ENCODE measurements at regions not wholly inside any gene's neighbourhood (a gene's known extent, or its start where the extent isn't known, plus 50 kb on each side); places are given as distances from the start of the nearest gene placed in this dataset.

DNA sequence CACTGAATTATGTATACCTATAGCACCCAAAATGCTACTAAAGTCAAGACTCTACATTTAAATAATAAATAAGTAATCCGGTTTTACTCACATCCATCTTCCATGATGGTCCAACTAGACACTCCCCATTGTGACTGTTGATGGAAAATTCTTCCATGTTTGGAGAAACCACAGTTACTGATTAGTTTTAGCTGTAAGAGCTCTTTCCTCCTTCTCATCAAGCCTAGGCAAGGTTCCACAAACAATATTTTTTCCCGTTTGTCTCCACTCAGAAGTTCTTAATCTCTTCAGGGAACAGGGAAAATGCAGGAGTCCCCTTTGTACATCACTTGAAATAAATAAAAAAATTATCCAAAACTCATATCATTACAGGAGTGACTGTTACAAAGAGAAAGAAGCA is 70.7 kb upstream of the EDNRB start:
- in situ Hi-C loops (cut with HindIII; ENCODE audit: extremely low pct_ligation_motif_present, low pct_unique_long_range_greater_than_20kb): no loop called here
- Histone ChIP-seq H3K4me2 (ENCODE audit: low read depth, low read length) (no peak overlapping the region), H3K9ac (ENCODE audit: insufficient read depth, low read depth, low read length) (no peak overlapping the region), H4K20me1 (ENCODE audit: insufficient read depth, low read length) (no peaks in the 10 kb centered on the region), H2AFZ (ENCODE audit: low read length) (no peak overlapping the region), H3K9me3 (ENCODE audit: low read length) (no peaks in the 10 kb centered on the region; the same call in 1 of the 2 replicates), H3K4me3 (replicated peaks in 1 of 3; ENCODE audit: insufficient read depth in 1 of 3, low read depth in 2 of 3, low read length in 3 of 3) (no peak overlapping the region), H3K27me3 (ENCODE audit: control insufficient read depth in 1 of 2, insufficient read depth in 2 of 2, low read length in 2 of 2) (no peaks in the 10 kb centered on the region), H3K27ac (ENCODE audit: extremely low read length, insufficient read depth, low read length) (no peak overlapping the region), H3K4me1 (ENCODE audit: insufficient read depth, low read length) (no peaks in the 10 kb centered on the region), H3K36me3 (replicated peaks in 1 of 2; ENCODE audit: control insufficient read depth in 1 of 2, insufficient read depth in 2 of 2, low read length in 2 of 2) (no peaks in the 10 kb centered on the region), H3K79me2 (ENCODE audit: insufficient read depth, low read length) (no peaks in the 10 kb centered on the region)
- DNase-seq (ENCODE audit: low spot score) (no peak), FAIRE-seq (no peak), ATAC-seq (no peak)
- ChIA-PET POLR2A (no interaction called here), CTCF (ENCODE audit: low intra/inter-chr PET ratio, low total read pairs) (no interaction called here)
- BruUV-seq (replicated peaks): no TSS peak
- 3% methylated on average over 2 of the region's 2 CpGs for WGBS (ENCODE audit: low lambda C conversion rate)
- intact Hi-C loops (cut with micrococcal nuclease; ENCODE audit: unreplicated experiment): no loop called here
- TF ChIP-seq, protein P1, sequence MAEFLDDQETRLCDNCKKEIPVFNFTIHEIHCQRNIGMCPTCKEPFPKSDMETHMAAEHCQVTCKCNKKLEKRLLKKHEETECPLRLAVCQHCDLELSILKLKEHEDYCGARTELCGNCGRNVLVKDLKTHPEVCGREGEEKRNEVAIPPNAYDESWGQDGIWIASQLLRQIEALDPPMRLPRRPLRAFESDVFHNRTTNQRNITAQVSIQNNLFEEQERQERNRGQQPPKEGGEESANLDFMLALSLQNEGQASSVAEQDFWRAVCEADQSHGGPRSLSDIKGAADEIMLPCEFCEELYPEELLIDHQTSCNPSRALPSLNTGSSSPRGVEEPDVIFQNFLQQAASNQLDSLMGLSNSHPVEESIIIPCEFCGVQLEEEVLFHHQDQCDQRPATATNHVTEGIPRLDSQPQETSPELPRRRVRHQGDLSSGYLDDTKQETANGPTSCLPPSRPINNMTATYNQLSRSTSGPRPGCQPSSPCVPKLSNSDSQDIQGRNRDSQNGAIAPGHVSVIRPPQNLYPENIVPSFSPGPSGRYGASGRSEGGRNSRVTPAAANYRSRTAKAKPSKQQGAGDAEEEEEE (CRISPR knock-in tag; IDR thresholded peaks at IDR 0.05; ENCODE audit: borderline replicate concordance): no peak
- no peak for TF ChIP-seq ZNF775 (CRISPR knock-in tag; IDR thresholded peaks at IDR 0.05; ENCODE audit: borderline replicate concordance)
- TF ChIP-seq, protein P2, sequence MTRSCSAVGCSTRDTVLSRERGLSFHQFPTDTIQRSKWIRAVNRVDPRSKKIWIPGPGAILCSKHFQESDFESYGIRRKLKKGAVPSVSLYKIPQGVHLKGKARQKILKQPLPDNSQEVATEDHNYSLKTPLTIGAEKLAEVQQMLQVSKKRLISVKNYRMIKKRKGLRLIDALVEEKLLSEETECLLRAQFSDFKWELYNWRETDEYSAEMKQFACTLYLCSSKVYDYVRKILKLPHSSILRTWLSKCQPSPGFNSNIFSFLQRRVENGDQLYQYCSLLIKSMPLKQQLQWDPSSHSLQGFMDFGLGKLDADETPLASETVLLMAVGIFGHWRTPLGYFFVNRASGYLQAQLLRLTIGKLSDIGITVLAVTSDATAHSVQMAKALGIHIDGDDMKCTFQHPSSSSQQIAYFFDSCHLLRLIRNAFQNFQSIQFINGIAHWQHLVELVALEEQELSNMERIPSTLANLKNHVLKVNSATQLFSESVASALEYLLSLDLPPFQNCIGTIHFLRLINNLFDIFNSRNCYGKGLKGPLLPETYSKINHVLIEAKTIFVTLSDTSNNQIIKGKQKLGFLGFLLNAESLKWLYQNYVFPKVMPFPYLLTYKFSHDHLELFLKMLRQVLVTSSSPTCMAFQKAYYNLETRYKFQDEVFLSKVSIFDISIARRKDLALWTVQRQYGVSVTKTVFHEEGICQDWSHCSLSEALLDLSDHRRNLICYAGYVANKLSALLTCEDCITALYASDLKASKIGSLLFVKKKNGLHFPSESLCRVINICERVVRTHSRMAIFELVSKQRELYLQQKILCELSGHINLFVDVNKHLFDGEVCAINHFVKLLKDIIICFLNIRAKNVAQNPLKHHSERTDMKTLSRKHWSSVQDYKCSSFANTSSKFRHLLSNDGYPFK (CRISPR knock-in tag; IDR thresholded peaks at IDR 0.05; ENCODE audit: borderline replicate concordance): no peak
- no peak for TF ChIP-seq TBP (CRISPR knock-in tag; IDR thresholded peaks at IDR 0.05)
- no peak for TF ChIP-seq ZNF468 (CRISPR knock-in tag; IDR thresholded peaks at IDR 0.05)
- no peak for TF ChIP-seq TRIM24 (CRISPR knock-in tag; IDR thresholded peaks at IDR 0.05)
- TF ChIP-seq, protein P3, sequence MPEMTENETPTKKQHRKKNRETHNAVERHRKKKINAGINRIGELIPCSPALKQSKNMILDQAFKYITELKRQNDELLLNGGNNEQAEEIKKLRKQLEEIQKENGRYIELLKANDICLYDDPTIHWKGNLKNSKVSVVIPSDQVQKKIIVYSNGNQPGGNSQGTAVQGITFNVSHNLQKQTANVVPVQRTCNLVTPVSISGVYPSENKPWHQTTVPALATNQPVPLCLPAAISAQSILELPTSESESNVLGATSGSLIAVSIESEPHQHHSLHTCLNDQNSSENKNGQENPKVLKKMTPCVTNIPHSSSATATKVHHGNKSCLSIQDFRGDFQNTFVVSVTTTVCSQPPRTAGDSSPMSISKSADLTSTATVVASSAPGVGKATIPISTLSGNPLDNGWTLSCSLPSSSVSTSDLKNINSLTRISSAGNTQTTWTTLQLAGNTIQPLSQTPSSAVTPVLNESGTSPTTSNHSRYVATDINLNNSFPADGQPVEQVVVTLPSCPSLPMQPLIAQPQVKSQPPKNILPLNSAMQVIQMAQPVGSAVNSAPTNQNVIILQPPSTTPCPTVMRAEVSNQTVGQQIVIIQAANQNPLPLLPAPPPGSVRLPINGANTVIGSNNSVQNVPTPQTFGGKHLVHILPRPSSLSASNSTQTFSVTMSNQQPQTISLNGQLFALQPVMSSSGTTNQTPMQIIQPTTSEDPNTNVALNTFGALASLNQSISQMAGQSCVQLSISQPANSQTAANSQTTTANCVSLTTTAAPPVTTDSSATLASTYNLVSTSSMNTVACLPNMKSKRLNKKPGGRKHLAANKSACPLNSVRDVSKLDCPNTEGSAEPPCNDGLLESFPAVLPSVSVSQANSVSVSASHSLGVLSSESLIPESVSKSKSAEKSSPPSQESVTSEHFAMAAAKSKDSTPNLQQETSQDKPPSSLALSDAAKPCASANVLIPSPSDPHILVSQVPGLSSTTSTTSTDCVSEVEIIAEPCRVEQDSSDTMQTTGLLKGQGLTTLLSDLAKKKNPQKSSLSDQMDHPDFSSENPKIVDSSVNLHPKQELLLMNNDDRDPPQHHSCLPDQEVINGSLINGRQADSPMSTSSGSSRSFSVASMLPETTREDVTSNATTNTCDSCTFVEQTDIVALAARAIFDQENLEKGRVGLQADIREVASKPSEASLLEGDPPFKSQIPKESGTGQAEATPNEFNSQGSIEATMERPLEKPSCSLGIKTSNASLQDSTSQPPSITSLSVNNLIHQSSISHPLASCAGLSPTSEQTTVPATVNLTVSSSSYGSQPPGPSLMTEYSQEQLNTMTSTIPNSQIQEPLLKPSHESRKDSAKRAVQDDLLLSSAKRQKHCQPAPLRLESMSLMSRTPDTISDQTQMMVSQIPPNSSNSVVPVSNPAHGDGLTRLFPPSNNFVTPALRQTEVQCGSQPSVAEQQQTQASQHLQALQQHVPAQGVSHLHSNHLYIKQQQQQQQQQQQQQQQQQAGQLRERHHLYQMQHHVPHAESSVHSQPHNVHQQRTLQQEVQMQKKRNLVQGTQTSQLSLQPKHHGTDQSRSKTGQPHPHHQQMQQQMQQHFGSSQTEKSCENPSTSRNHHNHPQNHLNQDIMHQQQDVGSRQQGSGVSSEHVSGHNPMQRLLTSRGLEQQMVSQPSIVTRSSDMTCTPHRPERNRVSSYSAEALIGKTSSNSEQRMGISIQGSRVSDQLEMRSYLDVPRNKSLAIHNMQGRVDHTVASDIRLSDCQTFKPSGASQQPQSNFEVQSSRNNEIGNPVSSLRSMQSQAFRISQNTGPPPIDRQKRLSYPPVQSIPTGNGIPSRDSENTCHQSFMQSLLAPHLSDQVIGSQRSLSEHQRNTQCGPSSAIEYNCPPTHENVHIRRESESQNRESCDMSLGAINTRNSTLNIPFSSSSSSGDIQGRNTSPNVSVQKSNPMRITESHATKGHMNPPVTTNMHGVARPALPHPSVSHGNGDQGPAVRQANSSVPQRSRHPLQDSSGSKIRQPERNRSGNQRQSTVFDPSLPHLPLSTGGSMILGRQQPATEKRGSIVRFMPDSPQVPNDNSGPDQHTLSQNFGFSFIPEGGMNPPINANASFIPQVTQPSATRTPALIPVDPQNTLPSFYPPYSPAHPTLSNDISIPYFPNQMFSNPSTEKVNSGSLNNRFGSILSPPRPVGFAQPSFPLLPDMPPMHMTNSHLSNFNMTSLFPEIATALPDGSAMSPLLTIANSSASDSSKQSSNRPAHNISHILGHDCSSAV (CRISPR knock-in tag; IDR thresholded peaks at IDR 0.05; ENCODE audit: borderline replicate concordance): no peak
- no peak for TF ChIP-seq JUNB (CRISPR knock-in tag; IDR thresholded peaks at IDR 0.05; ENCODE audit: borderline replicate concordance)
- TF ChIP-seq ZNF562 (CRISPR knock-in tag; IDR thresholded peaks at IDR 0.05; ENCODE audit: borderline replicate concordance): no peak

All from HepG2 (cell line).